ENCODE measurements at regions not wholly inside any gene's neighbourhood (a gene's known extent, or its start where the extent isn't known, plus 50 kb on each side); places are given as distances from the start of the nearest gene placed in this dataset.

DNA sequence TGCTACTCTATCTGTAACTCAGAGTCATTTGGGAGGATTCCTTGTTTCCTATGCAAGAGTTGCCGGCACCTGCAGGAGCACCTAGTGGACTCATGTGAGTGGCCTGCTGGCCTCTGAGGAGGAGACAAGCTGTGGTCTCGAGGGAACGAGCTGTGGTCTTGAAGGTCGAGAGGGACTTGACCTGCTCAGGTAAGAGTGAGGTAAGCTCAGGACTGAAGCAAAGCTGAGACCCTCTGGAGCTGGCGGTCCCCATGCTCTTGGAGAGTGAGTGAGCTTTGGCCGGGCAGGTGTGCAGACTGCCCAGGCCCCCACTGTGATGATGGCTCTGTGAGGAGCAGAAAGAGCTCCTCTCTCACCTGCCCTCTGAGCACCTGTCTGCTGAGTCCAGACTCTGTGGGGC, 214.3 kb downstream of the MYLK4 start:
- DNase-seq (ENCODE audit: low read depth, low spot score): no peak
- H3K4me3 ChIP-seq (ENCODE audit: insufficient read length, low read depth): no peak overlapping the region
- TF ChIP-seq SUZ12 (IDR thresholded peaks at IDR 0.05; ENCODE audit: extremely low read depth, insufficient read depth, insufficient read length): no peak
- no peak for TF ChIP-seq YY1 (IDR thresholded peaks at IDR 0.05; ENCODE audit: insufficient read depth, insufficient read length)
- no peak for TF ChIP-seq ZNF274 (IDR thresholded peaks at IDR 0.05; ENCODE audit: low read depth, low read length)
- H3K36me3 ChIP-seq (ENCODE audit: insufficient read depth, insufficient read length, low read length): no peaks in the 10 kb centered on the region
- peak overlapping the region; percentile 8 for H3K9ac ChIP-seq (ENCODE audit: insufficient read length, low read depth)
- H3K4me1 ChIP-seq (ENCODE audit: insufficient read depth, insufficient read length): no peaks in the 10 kb centered on the region
- no peaks in the 10 kb centered on the region for H3K9me3 ChIP-seq (ENCODE audit: insufficient read depth, low read length)
- H3K27me3 ChIP-seq (ENCODE audit: insufficient read depth, insufficient read length): no peaks in the 10 kb centered on the region

DNA sequence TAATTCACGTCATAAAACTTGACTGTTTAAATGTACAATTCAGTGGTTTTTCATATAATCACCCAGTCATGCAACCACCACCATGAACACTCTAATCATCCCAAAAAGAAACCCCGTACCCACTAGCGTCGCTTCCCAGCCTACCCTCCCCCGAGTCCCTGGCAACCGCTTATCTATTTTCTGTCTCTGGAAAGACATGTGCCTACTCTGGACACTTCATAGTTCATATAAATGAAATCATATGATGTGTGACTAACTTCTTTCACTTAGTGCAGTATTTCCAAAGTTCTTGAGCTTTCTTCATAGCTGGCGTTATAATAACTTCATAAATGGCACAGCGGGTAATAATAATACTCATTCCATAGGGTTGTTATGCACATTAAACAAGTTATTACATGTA, 215.2 kb downstream of the MYLK4 start:
- DNase-seq (ENCODE audit: low read depth, low spot score): no peak

DNA sequence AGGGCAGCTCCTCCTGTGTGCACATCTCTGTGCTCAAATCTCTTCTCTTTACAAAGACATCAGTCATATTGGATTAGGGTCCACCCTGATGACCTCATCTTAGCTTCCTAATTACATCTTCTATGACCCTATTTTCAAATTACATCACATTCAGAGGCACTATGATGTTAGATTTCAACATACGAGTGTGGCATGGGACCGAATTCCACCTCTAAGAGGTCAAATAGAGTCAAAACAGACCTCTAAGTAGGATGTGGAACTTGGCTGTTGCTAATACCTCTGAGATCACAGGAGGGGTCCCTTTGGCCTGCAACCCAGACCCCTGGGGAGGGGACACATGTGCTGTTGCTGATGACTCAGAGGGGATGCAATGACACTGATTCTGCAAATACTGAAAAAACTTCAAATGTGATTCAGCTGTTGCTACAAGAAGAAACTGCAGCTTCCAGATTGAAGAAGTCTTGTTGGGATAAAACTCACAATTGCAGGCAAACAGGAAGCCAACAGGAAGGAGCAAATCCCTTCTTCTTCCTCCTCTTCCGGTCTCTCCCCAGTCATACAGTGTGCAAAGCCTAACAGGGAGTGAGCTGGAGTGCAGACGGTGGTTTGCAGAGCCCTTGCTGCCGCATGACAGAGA, 216.2 kb downstream of the MYLK4 start:
- Histone ChIP-seq H3K4me1 (ENCODE audit: insufficient read depth, insufficient read length) (no peaks in the 10 kb centered on the region), H3K9me3 (ENCODE audit: insufficient read depth, low read length) (no peaks in the 10 kb centered on the region; the same call in 1 of the 2 replicates), H3K27me3 (ENCODE audit: insufficient read depth, insufficient read length) (no peaks in the 10 kb centered on the region), H3K36me3 (ENCODE audit: insufficient read depth, insufficient read length, low read length) (no peaks in the 10 kb centered on the region), H3K9ac (ENCODE audit: insufficient read length, low read depth) (no peak overlapping the region), H3K4me3 (ENCODE audit: insufficient read length, low read depth) (no peak overlapping the region)
- DNase-seq (ENCODE audit: low read depth, low spot score): no peak
- TF ChIP-seq ZNF274 (IDR thresholded peaks at IDR 0.05; ENCODE audit: low read depth, low read length) (no peak), SUZ12 (IDR thresholded peaks at IDR 0.05; ENCODE audit: extremely low read depth, insufficient read depth, insufficient read length) (no peak), YY1 (IDR thresholded peaks at IDR 0.05; ENCODE audit: insufficient read depth, insufficient read length) (no peak)

More for the DNA sequence above, 215.2 kb downstream of the MYLK4 start:
- Histone ChIP-seq H3K4me3 (ENCODE audit: insufficient read length, low read depth) (no peak overlapping the region), H3K9ac (ENCODE audit: insufficient read length, low read depth) (no peak overlapping the region), H3K36me3 (ENCODE audit: insufficient read depth, insufficient read length, low read length) (no peaks in the 10 kb centered on the region), H3K4me1 (ENCODE audit: insufficient read depth, insufficient read length) (no peaks in the 10 kb centered on the region), H3K9me3 (ENCODE audit: insufficient read depth, low read length) (no peaks in the 10 kb centered on the region), H3K27me3 (ENCODE audit: insufficient read depth, insufficient read length) (no peaks in the 10 kb centered on the region)
- no peak for TF ChIP-seq YY1 (IDR thresholded peaks at IDR 0.05; ENCODE audit: insufficient read depth, insufficient read length)
- TF ChIP-seq ZNF274 (IDR thresholded peaks at IDR 0.05; ENCODE audit: low read depth, low read length): no peak
- TF ChIP-seq SUZ12 (IDR thresholded peaks at IDR 0.05; ENCODE audit: extremely low read depth, insufficient read depth, insufficient read length): no peak

DNA sequence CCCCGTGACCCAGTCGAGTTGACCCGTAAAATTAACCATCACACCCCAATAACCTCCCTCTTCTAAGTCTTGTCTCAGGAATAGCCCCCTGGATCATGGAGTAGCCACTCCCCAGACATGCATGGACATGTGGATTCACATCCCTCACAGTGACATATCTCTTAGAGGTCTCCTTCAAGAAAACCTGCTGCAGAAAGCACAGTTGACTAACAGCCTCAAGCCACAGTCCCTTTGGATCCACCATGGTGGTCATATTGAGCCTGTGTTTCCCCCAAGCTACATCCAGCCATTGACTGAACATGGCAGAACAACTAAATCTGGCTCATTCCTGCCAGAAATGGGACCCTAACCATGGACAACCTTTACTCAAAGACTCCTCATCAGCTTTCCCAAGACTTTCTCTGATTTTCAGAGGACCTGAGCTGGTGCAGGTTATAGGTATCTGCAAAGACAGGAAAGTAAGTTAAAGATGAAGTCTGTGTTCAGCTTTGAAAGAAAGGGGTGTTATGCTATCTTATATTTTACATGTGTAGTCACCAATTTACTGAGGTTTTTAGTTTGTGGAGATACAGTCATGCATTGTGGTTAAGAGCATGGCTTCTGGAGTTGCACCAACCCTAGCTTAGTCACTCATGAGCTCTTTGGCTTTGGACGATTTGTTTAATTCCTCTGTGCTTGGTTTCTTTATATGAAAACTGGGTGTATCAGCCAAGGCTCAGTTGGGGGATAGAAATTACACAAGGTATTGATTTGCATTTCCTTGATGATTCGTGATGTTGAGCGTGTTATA, 219.1 kb downstream of the MYLK4 start:
- no peaks in the 10 kb centered on the region for H3K36me3 ChIP-seq (ENCODE audit: insufficient read depth, insufficient read length, low read length)
- no peak overlapping the region for H3K9ac ChIP-seq (ENCODE audit: insufficient read length, low read depth)
- H3K27me3 ChIP-seq (ENCODE audit: insufficient read depth, insufficient read length): no peaks in the 10 kb centered on the region
- TF ChIP-seq YY1 (IDR thresholded peaks at IDR 0.05; ENCODE audit: insufficient read depth, insufficient read length) (no peak), ZNF274 (IDR thresholded peaks at IDR 0.05; ENCODE audit: low read depth, low read length) (no peak), SUZ12 (IDR thresholded peaks at IDR 0.05; ENCODE audit: extremely low read depth, insufficient read depth, insufficient read length) (no peak)
- H3K4me3 ChIP-seq (ENCODE audit: insufficient read length, low read depth): no peak overlapping the region
- DNase-seq (ENCODE audit: low read depth, low spot score): no peak
- H3K9me3 ChIP-seq (ENCODE audit: insufficient read depth, low read length): no peaks in the 10 kb centered on the region; the same call in 1 of the 2 replicates
- H3K4me1 ChIP-seq (ENCODE audit: insufficient read depth, insufficient read length): no peaks in the 10 kb centered on the region

DNA sequence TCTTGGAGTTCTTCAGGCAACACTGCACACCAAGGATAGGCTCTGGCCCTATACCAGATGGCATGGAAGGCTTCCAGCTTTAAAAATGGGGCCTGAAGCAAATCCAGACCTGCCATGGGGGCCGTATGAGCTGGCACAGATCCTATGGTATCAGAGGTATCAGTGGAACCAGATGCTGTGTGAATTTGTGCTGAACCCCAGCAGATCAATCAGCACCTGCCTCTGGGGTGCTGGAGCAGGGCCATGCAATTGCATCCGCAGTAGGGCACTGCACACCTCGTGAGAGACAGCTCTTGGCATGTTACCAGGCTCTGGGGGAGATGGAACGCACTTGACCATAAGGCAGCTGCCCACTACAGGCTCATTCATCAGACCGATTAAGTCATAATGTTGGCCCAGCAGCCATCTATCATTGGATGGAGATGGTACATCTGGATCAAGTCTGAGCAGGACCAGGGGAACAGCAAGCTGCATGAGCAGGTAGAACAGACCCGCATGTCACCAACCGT, 221.5 kb downstream of the MYLK4 start:
- H3K9me3 ChIP-seq (ENCODE audit: insufficient read depth, low read length): peaks cover 4% of the 10 kb centered on the region; the same call in 1 of the 2 replicates
- DNase-seq (ENCODE audit: low read depth, low spot score): no peak
- no peak overlapping the region for H3K9ac ChIP-seq (ENCODE audit: insufficient read length, low read depth)
- no peak for TF ChIP-seq SUZ12 (IDR thresholded peaks at IDR 0.05; ENCODE audit: extremely low read depth, insufficient read depth, insufficient read length)
- TF ChIP-seq ZNF274 (IDR thresholded peaks at IDR 0.05; ENCODE audit: low read depth, low read length): no peak
- no peak for TF ChIP-seq YY1 (IDR thresholded peaks at IDR 0.05; ENCODE audit: insufficient read depth, insufficient read length)
- H3K27me3 ChIP-seq (ENCODE audit: insufficient read depth, insufficient read length): no peaks in the 10 kb centered on the region
- no peaks in the 10 kb centered on the region for H3K4me1 ChIP-seq (ENCODE audit: insufficient read depth, insufficient read length)
- H3K4me3 ChIP-seq (ENCODE audit: insufficient read length, low read depth): no peak overlapping the region
- H3K36me3 ChIP-seq (ENCODE audit: insufficient read depth, insufficient read length, low read length): no peaks in the 10 kb centered on the region

DNA sequence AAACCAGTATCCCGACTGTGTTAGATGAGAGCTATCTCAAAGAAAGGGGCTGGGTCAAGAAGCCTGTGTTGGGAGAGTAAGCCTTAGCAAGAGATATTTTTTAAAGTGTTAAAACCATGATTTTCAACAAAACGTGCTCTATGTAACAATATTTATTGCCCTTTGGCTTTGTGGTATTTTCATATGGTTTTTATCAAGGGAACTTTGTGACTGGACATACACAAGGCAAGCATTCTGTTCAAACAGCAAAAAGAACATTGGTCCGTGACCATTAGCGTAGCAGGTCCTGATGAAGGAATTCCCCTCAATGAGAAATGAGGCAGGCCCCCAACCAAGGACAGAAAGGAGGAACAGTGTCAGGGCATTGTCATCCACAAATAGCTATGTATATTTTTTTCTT, 222.6 kb downstream of the MYLK4 start:
- no peak overlapping the region for H3K4me3 ChIP-seq (ENCODE audit: insufficient read length, low read depth)
- no peaks in the 10 kb centered on the region for H3K4me1 ChIP-seq (ENCODE audit: insufficient read depth, insufficient read length)
- H3K27me3 ChIP-seq (ENCODE audit: insufficient read depth, insufficient read length): no peaks in the 10 kb centered on the region
- DNase-seq (ENCODE audit: low read depth, low spot score): no peak
- peaks cover 5% of the 10 kb centered on the region; the same call in 1 of the 2 replicates for H3K9me3 ChIP-seq (ENCODE audit: insufficient read depth, low read length)
- H3K36me3 ChIP-seq (ENCODE audit: insufficient read depth, insufficient read length, low read length): no peaks in the 10 kb centered on the region
- TF ChIP-seq SUZ12 (IDR thresholded peaks at IDR 0.05; ENCODE audit: extremely low read depth, insufficient read depth, insufficient read length) (no peak), ZNF274 (IDR thresholded peaks at IDR 0.05; ENCODE audit: low read depth, low read length) (no peak), YY1 (IDR thresholded peaks at IDR 0.05; ENCODE audit: insufficient read depth, insufficient read length) (no peak)
- no peak overlapping the region for H3K9ac ChIP-seq (ENCODE audit: insufficient read length, low read depth)

DNA sequence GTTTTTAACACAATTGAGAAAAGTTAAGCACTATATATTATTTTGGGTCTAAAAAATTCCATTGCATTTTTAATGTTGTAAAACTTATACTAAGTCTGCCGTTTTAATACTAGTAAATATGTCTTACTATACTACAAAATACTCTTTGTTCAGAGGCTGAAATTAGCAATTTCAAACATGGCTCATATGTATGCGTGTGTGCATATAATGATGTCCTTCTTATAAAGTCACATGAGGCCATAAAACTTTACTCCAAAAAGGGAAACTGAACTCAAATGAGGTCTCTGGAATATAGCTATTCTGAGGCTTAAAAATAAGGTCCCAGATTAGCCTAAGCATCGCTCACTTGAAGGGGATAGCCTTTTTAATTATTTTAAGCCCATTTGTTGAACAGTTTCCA, 224.0 kb downstream of the MYLK4 start:
- Histone ChIP-seq H3K4me3 (ENCODE audit: insufficient read length, low read depth) (no peak overlapping the region), H3K36me3 (ENCODE audit: insufficient read depth, insufficient read length, low read length) (no peaks in the 10 kb centered on the region), H3K4me1 (ENCODE audit: insufficient read depth, insufficient read length) (no peaks in the 10 kb centered on the region), H3K27me3 (ENCODE audit: insufficient read depth, insufficient read length) (no peaks in the 10 kb centered on the region), H3K9ac (ENCODE audit: insufficient read length, low read depth) (no peak overlapping the region), H3K9me3 (ENCODE audit: insufficient read depth, low read length) (peaks cover 5% of the 10 kb centered on the region; the same call in 1 of the 2 replicates)
- no peak for DNase-seq (ENCODE audit: low read depth, low spot score)
- TF ChIP-seq SUZ12 (IDR thresholded peaks at IDR 0.05; ENCODE audit: extremely low read depth, insufficient read depth, insufficient read length) (no peak), ZNF274 (IDR thresholded peaks at IDR 0.05; ENCODE audit: low read depth, low read length) (no peak), YY1 (IDR thresholded peaks at IDR 0.05; ENCODE audit: insufficient read depth, insufficient read length) (no peak)

Measured in NT2/D1 (cell line).